ENCODE measurements at regions not wholly inside any gene's neighbourhood (a gene's known extent, or its start where the extent isn't known, plus 50 kb on each side); places are given as distances from the start of the nearest gene placed in this dataset.

GRCh38 chr10:5588603-5589002, 63.8 kb downstream of the CALML3 start:
- no peak overlapping the region for H3K4me3 ChIP-seq (replicated peaks in 1 of 3; ENCODE audit: insufficient read depth in 1 of 3, low read depth in 1 of 3, low read length in 3 of 3)
- peaks cover 12% of the 10 kb centered on the region for H3K4me1 ChIP-seq (ENCODE audit: control insufficient read depth, extremely low read depth, insufficient read depth, low read length)
- intact Hi-C loops (cut with micrococcal nuclease): no loop called here
- no TSS peak for BruUV-seq (replicated peaks)
- no peak for TF ChIP-seq MAX (IDR thresholded peaks at IDR 0.05; ENCODE audit: insufficient read depth, insufficient read length)
- TF ChIP-seq FOS (IDR thresholded peaks at IDR 0.05; ENCODE audit: borderline replicate concordance, insufficient read depth, low read length): no peak
- no peak for TF ChIP-seq EZH2 (IDR thresholded peaks at IDR 0.05; ENCODE audit: borderline replicate concordance, low read depth, low read length, severe bottlenecking)
- no peak for TF ChIP-seq POLR2A (IDR thresholded peaks at IDR 0.05; ENCODE audit: low read depth, low read length)
- TF ChIP-seq MYC (IDR thresholded peaks at IDR 0.05; ENCODE audit: low read depth, low read length): no peak
- TF ChIP-seq POLR2AphosphoS5 (IDR thresholded peaks at IDR 0.05; ENCODE audit: insufficient read depth, low read depth, low read length): no peak
- TF ChIP-seq JUN (IDR thresholded peaks at IDR 0.05; ENCODE audit: borderline replicate concordance, insufficient read depth, insufficient read length, low read depth): no peak
- no peak for TF ChIP-seq CTCF (IDR thresholded peaks at IDR 0.05; ENCODE audit: extremely low read depth in 1 of 2, insufficient read depth in 1 of 2, low read depth in 1 of 2, low read length in 2 of 2)
- no peak for TF ChIP-seq GATA2 (IDR thresholded peaks at IDR 0.05; ENCODE audit: insufficient read depth, insufficient read length, low read depth, low read length)
- H3K4me2 ChIP-seq (ENCODE audit: insufficient read depth, low read length): no peak overlapping the region
- H3K27ac ChIP-seq (ENCODE audit: insufficient read depth, low read depth, low read length): no peak overlapping the region
- dilution Hi-C loops (cut with MboI; ENCODE audit: extremely low pct_ligation_motif_present, low sequenced_read_pairs): no loop called here
- H3K36me3 ChIP-seq (ENCODE audit: control insufficient read depth in 2 of 2, extremely low read depth in 1 of 2, insufficient read depth in 2 of 2, low read length in 2 of 2): no peaks in the 10 kb centered on the region
- no peak overlapping the region for H2AFZ ChIP-seq (ENCODE audit: low read depth, low read length)
- ChIA-PET CTCF (interaction anchor here (1.7 kb wide), 1 partner anchor 42 kb away, joined by 7 read pairs; no protein-coding TSS in a partner anchor), POLR2A (no interaction called here)
- FAIRE-seq: no peak
- no peaks in the 10 kb centered on the region for H3K9me1 ChIP-seq (replicated peaks; ENCODE audit: control insufficient read depth, extremely low read depth, insufficient read depth, low read length)
- no peak for DNase-seq (ENCODE audit: low read depth, low spot score)
- no peak overlapping the region for H3K9ac ChIP-seq (replicated peaks; ENCODE audit: extremely low read depth, insufficient read depth, low read length)
- H4K20me1 ChIP-seq (replicated peaks; ENCODE audit: control insufficient read depth, extremely low read depth, insufficient read depth, low read length): no peaks in the 10 kb centered on the region
- no peaks in the 10 kb centered on the region for H3K79me2 ChIP-seq (ENCODE audit: control insufficient read depth, insufficient read depth, low read length)
- no peaks in the 10 kb centered on the region for H3K9me3 ChIP-seq (replicated peaks; ENCODE audit: control insufficient read depth, insufficient read depth, low read length)
- no peaks in the 10 kb centered on the region for H3K27me3 ChIP-seq (ENCODE audit: control insufficient read depth in 2 of 2, insufficient read depth in 2 of 2, low read length in 2 of 2)

All from endothelial cell of umbilical vein (primary cell).